ENCODE measurements at regions not wholly inside any gene's neighbourhood (a gene's known extent, or its start where the extent isn't known, plus 50 kb on each side); places are given as distances from the start of the nearest gene placed in this dataset.

GRCh38 chr5:52255308-52255707 lies 532.4 kb upstream of the ITGA1 start:
- no peak for DNase-seq

GRCh38 chr5:52262844-52263243 lies 524.9 kb upstream of the ITGA1 start:
- no peak for DNase-seq

GRCh38 chr5:52269401-52269800 lies 518.3 kb upstream of the ITGA1 start:
- DNase-seq = no peak

- no peak for DNase-seq
Measured at GRCh38 chr5:52269859-52270258, 517.9 kb upstream of the ITGA1 start.

- no peak for DNase-seq
Measured at GRCh38 chr5:52275639-52276038, 512.1 kb upstream of the ITGA1 start.

GRCh38 chr5:52277101-52277500 lies 510.6 kb upstream of the ITGA1 start:
- no peak for DNase-seq

GRCh38 chr5:52282647-52283046 lies 505.1 kb upstream of the ITGA1 start:
- DNase-seq = no peak

- no peak for DNase-seq
Measured at GRCh38 chr5:52283221-52283620, 504.5 kb upstream of the ITGA1 start.

- no peak for DNase-seq
Measured at GRCh38 chr5:52300703-52301372, 486.9 kb upstream of the ITGA1 start.

- peak in 1 of 2 experiments; percentile 2 for DNase-seq
Measured at GRCh38 chr5:52304816-52305215, 482.9 kb upstream of the ITGA1 start.

- DNase-seq = no peak
Measured at GRCh38 chr5:52328220-52328806, 459.4 kb upstream of the ITGA1 start.

- DNase-seq = no peak
Measured at GRCh38 chr5:52331725-52332124, 456.0 kb upstream of the ITGA1 start.

- DNase-seq = no peak
Measured at GRCh38 chr5:52334367-52334766, 453.3 kb upstream of the ITGA1 start.

- no peak for DNase-seq
Measured at GRCh38 chr5:52339285-52339684, 448.4 kb upstream of the ITGA1 start.

GRCh38 chr5:52342361-52342760 lies 445.4 kb upstream of the ITGA1 start:
- no peak for DNase-seq

- DNase-seq = no peak
Measured at GRCh38 chr5:52356311-52356918, 431.3 kb upstream of the ITGA1 start.

GRCh38 chr5:52359261-52359660 lies 428.5 kb upstream of the ITGA1 start:
- DNase-seq = no peak

GRCh38 chr5:52360985-52361384 lies 426.7 kb upstream of the ITGA1 start:
- DNase-seq = no peak

- no peak for DNase-seq
Measured at GRCh38 chr5:52374286-52374685, 413.4 kb upstream of the ITGA1 start.

- no peak for DNase-seq
Measured at GRCh38 chr5:52375969-52376368, 411.7 kb upstream of the ITGA1 start.

GRCh38 chr5:52376592-52376991 lies 411.1 kb upstream of the ITGA1 start:
- DNase-seq = no peak

- DNase-seq = no peak
Measured at GRCh38 chr5:52378237-52378636, 409.5 kb upstream of the ITGA1 start.

GRCh38 chr5:52388349-52388748 lies 399.4 kb upstream of the ITGA1 start:
- DNase-seq = no peak

- no peak for DNase-seq
Measured at GRCh38 chr5:52392321-52392720, 395.4 kb upstream of the ITGA1 start.

- DNase-seq = no peak
Measured at GRCh38 chr5:52409835-52410234, 377.9 kb upstream of the ITGA1 start.

Data from activated CD4-positive, alpha-beta T cell treated with anti-CD3 and anti-CD28 coated beads, Interleukin-2, amount 50 U/mL, for 48 hours (primary cell).